GM12873 (cell line): ENCODE measurements at regions not wholly inside any gene's neighbourhood (a gene's known extent, or its start where the extent isn't known, plus 50 kb on each side); places are given as distances from the start of the nearest gene placed in this dataset.

Source experiments
- CTCF ChIP-seq: IDR thresholded peaks from 2 replicates; pipeline ENCODE4 v1.5.1; 2012; ENCODE audit warnings: low read depth, mild to moderate bottlenecking, moderate library complexity, low read length, control low read depth; ENCODE audit not compliant: insufficient read depth; ENCODE audit errors: missing control alignments

- TF ChIP-seq CTCF, result no peak
These were observed 49.9 kb upstream of the CUX1 start for GRCh38 chr7:101767544-101767943.
